GM23338 (cell line): ENCODE measurements at regions not wholly inside any gene's neighbourhood (a gene's known extent, or its start where the extent isn't known, plus 50 kb on each side); places are given as distances from the start of the nearest gene placed in this dataset.

ENCODE experiments used
- ATAC-seq: fragments of 200-7000 bp; cut with Tn5 transposase; 3 replicates; pipeline ENCODE4 v1.9.1; 2020
- DNase-seq: peaks from one replicate; pipeline ENCODE4 v3.0.0-alpha.2; 2015; ENCODE audit warnings: low spot score
- H2AFZ ChIP-seq: fragments of 200-600 bp; sonication (generic); 2 replicates; pipeline ENCODE4 v1.8.0; 2016; ENCODE audit warnings: antibody characterized with exemption, mild to moderate bottlenecking, moderate library complexity
- H3F3A ChIP-seq: fragments of 200-600 bp; sonication (generic); replicated peaks from 2 replicates; pipeline ENCODE4 v1.8.0; 2017; ENCODE audit warnings: antibody characterized with exemption, mixed run types, low read depth
- H3K27ac ChIP-seq: fragments of 200-600 bp; sonication (generic); 2 replicates; pipeline ENCODE4 v1.6.1; 2016; ENCODE audit warnings: low read depth
- H3K27me3 ChIP-seq: fragments of 200-600 bp; sonication (generic); 2 replicates; pipeline ENCODE4 v1.8.0; 2016; ENCODE audit warnings: mild to moderate bottlenecking, mixed run types, moderate library complexity; ENCODE audit not compliant: insufficient read depth
- H3K36me3 ChIP-seq: fragments of 200-600 bp; sonication (generic); 2 replicates; pipeline ENCODE4 v1.8.0; 2016; ENCODE audit warnings: mild to moderate bottlenecking; ENCODE audit not compliant: insufficient read depth
- H3K4me1 ChIP-seq: fragments of 200-600 bp; sonication (generic); 2 replicates; pipeline ENCODE4 v1.8.0; 2016; ENCODE audit warnings: mild to moderate bottlenecking, moderate library complexity; ENCODE audit not compliant: insufficient read depth
- H3K4me2 ChIP-seq: fragments of 200-600 bp; sonication (generic); 2 replicates; pipeline ENCODE4 v1.7.1; 2017; ENCODE audit warnings: mixed run types
- H3K4me3 ChIP-seq: fragments of 200-600 bp; sonication (generic); 2 replicates; pipeline ENCODE4 v1.6.1; 2016; ENCODE audit warnings: mixed run types
- H3K79me2 ChIP-seq: fragments of 200-600 bp; sonication (generic); replicated peaks from 2 replicates; pipeline ENCODE4 v1.8.0; 2017; ENCODE audit warnings: mild to moderate bottlenecking; ENCODE audit not compliant: insufficient read depth
- H3K9me2 ChIP-seq: fragments of 200-600 bp; sonication (generic); 2 replicates; pipeline ENCODE4 v1.8.0; 2017; ENCODE audit not compliant: insufficient read depth
- H4K20me1 ChIP-seq: fragments of 200-600 bp; sonication (generic); replicated peaks from 2 replicates; pipeline ENCODE4 v1.8.0; 2017; ENCODE audit warnings: mild to moderate bottlenecking; ENCODE audit not compliant: insufficient read depth
- H3K27ac Mint-ChIP-seq: 2 replicates; pipeline ENCODE4 v1.8.0; 2020; ENCODE audit warnings: inconsistent platforms, mild to moderate bottlenecking, moderate library complexity, mixed read lengths
- H3K27me3 Mint-ChIP-seq: 3 replicates; pipeline ENCODE4 v1.8.0; 2022; ENCODE audit warnings: low read depth, mild to moderate bottlenecking, moderate library complexity, mixed read lengths, inconsistent platforms; ENCODE audit not compliant: insufficient read depth, poor library complexity
- H3K36me3 Mint-ChIP-seq: 3 replicates; pipeline ENCODE4 v1.8.0; 2021; ENCODE audit warnings: low read depth, mild to moderate bottlenecking, inconsistent platforms, moderate library complexity, mixed read lengths
- H3K4me1 Mint-ChIP-seq: 3 replicates; pipeline ENCODE4 v1.8.0; 2020; ENCODE audit warnings: mild to moderate bottlenecking, inconsistent platforms, mixed read lengths
- H3K4me3 Mint-ChIP-seq: 3 replicates; pipeline ENCODE4 v1.8.0; 2021; ENCODE audit warnings: moderate library complexity, mild to moderate bottlenecking, inconsistent platforms, mixed read lengths
- H3K9me3 Mint-ChIP-seq: 3 replicates; pipeline ENCODE4 v1.8.0; 2020; ENCODE audit warnings: moderate library complexity, mild to moderate bottlenecking, inconsistent platforms, mixed read lengths
- CREB1 ChIP-seq: fragments of 250-450 bp; sonication (Bioruptor Pico); IDR thresholded peaks from 2 replicates; pipeline ENCODE4 v1.5.0; 2020; ENCODE audit warnings: low read depth, mild to moderate bottlenecking, moderate library complexity
- CTCF ChIP-seq, 2 experiments: fragments of 200-600 bp in 1 of 2; sonication (generic) in 1 of 2; conservative IDR thresholded peaks; 2 replicates each; pipeline versions ENCODE4 v1.5.1 to v1.6.1; 2016 to 2017; ENCODE audit warnings: antibody characterized with exemption in 2 of 2, low read depth in 2 of 2, mild to moderate bottlenecking in 2 of 2, moderate library complexity in 1 of 2
- ETS1 ChIP-seq: IDR thresholded peaks from 2 replicates; pipeline ENCODE4 v1.6.1; 2016; ENCODE audit warnings: antibody characterized with exemption
- EZH2 ChIP-seq: fragments of 200-600 bp; sonication (generic); IDR thresholded peaks from one replicate; pipeline ENCODE4 v1.8.0; 2017; ENCODE audit warnings: antibody characterized with exemption, mild to moderate bottlenecking, low read depth; ENCODE audit not compliant: unreplicated experiment
- EZH2phosphoT487 ChIP-seq: fragments of 200-600 bp; sonication (generic); IDR thresholded peaks from one replicate; pipeline ENCODE4 v1.8.1; 2018; ENCODE audit warnings: antibody characterized with exemption; ENCODE audit not compliant: unreplicated experiment
- JUNB ChIP-seq: IDR thresholded peaks from one replicate; pipeline ENCODE4 v1.6.1; 2016; ENCODE audit warnings: antibody characterized with exemption; ENCODE audit not compliant: unreplicated experiment
- NANOG ChIP-seq: IDR thresholded peaks from 2 replicates; pipeline ENCODE4 v1.6.1; 2016; ENCODE audit warnings: antibody characterized with exemption, borderline replicate concordance
- POLR2AphosphoS5 ChIP-seq: IDR thresholded peaks from 2 replicates; pipeline ENCODE4 v1.6.1; 2016; ENCODE audit warnings: antibody characterized with exemption, low read depth
- REST ChIP-seq: IDR thresholded peaks from one replicate; pipeline ENCODE4 v1.6.1; 2018; ENCODE audit warnings: antibody characterized with exemption; ENCODE audit not compliant: unreplicated experiment
- STAT1 ChIP-seq: IDR thresholded peaks from one replicate; pipeline ENCODE4 v1.6.1; 2016; ENCODE audit warnings: antibody characterized with exemption; ENCODE audit not compliant: unreplicated experiment
- ZNF114 ChIP-seq: fragments of 250-450 bp; sonication (Bioruptor Pico); IDR thresholded peaks from 2 replicates; pipeline ENCODE4 v1.5.0; 2020; ENCODE audit warnings: mild to moderate bottlenecking, moderate library complexity
- ZNF331 ChIP-seq: fragments of 250-450 bp; sonication (Bioruptor Pico); IDR thresholded peaks from 2 replicates; pipeline ENCODE4 v1.5.0; 2020; ENCODE audit warnings: low read depth, mild to moderate bottlenecking, moderate library complexity
- ZNF462 ChIP-seq: fragments of 250-450 bp; sonication (Bioruptor Pico); IDR thresholded peaks from 2 replicates; pipeline ENCODE4 v1.5.0; 2020; ENCODE audit warnings: mild to moderate bottlenecking, moderate library complexity

GRCh38 chr13:67623630-67624029 lies 393.5 kb upstream of the PCDH9 start (continued):
- TF ChIP-seq CREB1 (CRISPR knock-in tag) (no peak), ETS1 (no peak), CTCF (conservative IDR thresholded peaks at IDR 0.05; ENCODE audit: low read depth in 2 of 2) (no peak), EZH2phosphoT487 (no peak), STAT1 (no peak), POLR2AphosphoS5 (no peak), ZNF114 (CRISPR knock-in tag) (no peak), ZNF331 (no peak)

GRCh38 chr13:67620665-67621064 lies 390.5 kb upstream of the PCDH9 start:
- no peak overlapping the region; the same call in 1 of the 2 replicates for H2AFZ ChIP-seq
- no peaks in the 10 kb centered on the region for H3K36me3 ChIP-seq
- DNase-seq, result no peak
- no peaks in the 10 kb centered on the region for H3K9me2 ChIP-seq
- H3K27me3 ChIP-seq, result no peaks in the 10 kb centered on the region
- Mint-ChIP-seq H3K27ac (no peak overlapping the region), H3K9me3 (no peaks in the 10 kb centered on the region), H3K36me3 (no peaks in the 10 kb centered on the region), H3K4me1 (no peaks in the 10 kb centered on the region; the same call in 2 of the 3 replicates), H3K27me3 (no peaks in the 10 kb centered on the region), H3K4me3 (no peak overlapping the region)
- no peaks in the 10 kb centered on the region for H4K20me1 ChIP-seq
- no peak overlapping the region for H3K4me2 ChIP-seq
- no peaks in the 10 kb centered on the region for H3F3A ChIP-seq
- ATAC-seq, result no peak
- no peak overlapping the region for H3K4me3 ChIP-seq
- H3K27ac ChIP-seq, result no peak overlapping the region
- H3K79me2 ChIP-seq, result no peaks in the 10 kb centered on the region
- H3K4me1 ChIP-seq, result no peaks in the 10 kb centered on the region
- TF ChIP-seq EZH2 (no peak), STAT1 (no peak), NANOG (no peak), JUNB (no peak), EZH2phosphoT487 (no peak), ZNF331 (no peak), ZNF462 (CRISPR knock-in tag) (no peak), REST (no peak), CREB1 (CRISPR knock-in tag) (no peak)
